ENCODE measurements at regions not wholly inside any gene's neighbourhood (a gene's known extent, or its start where the extent isn't known, plus 50 kb on each side); places are given as distances from the start of the nearest gene placed in this dataset.
"Not testable (repeated sequence)": the region's sequence is repeated elsewhere in the genome, so short reads cannot be mapped to it uniquely, and the experiment has no call there.

DNA sequence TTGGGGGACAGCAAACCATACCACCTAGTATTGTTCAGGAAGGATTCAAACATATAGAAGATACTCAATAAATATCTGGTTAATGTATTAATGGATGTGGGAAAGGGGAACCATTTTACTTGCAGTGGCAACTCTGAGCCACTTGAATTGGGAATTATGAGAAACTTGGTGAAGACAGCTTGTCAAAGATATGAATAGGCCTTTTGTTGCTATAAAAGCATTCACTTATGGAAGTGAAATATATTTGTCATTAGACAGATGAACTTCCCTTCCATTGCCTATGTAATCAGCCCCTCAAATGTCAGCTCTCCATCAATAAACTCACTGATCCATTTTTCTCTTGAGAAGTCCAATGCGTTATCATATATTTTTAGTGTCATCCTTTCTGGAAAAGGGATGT is 56.1 kb downstream of the GPR85 start:
- no peak for DNase-seq (ENCODE audit: low spot score)

DNA sequence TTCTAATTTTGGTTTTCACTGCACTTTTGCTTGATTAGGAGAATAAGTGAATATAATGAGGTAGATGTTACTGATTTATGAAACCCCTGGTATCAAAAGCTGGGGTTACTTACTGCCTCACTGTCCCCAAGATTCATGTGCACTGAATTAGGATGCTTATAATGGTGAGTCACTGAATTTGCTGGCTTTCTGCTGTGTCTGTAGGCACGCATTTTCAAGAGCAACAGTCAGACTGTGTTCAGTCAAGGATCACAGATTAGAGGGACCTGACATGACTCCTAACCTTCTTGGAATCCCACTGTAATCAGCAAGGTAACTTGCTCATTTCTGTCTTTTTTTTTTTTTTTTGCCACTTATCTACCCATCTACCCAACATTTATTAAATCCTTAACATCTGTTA is 59.7 kb downstream of the GPR85 start:
- DNase-seq (ENCODE audit: low spot score) = no peak

DNA sequence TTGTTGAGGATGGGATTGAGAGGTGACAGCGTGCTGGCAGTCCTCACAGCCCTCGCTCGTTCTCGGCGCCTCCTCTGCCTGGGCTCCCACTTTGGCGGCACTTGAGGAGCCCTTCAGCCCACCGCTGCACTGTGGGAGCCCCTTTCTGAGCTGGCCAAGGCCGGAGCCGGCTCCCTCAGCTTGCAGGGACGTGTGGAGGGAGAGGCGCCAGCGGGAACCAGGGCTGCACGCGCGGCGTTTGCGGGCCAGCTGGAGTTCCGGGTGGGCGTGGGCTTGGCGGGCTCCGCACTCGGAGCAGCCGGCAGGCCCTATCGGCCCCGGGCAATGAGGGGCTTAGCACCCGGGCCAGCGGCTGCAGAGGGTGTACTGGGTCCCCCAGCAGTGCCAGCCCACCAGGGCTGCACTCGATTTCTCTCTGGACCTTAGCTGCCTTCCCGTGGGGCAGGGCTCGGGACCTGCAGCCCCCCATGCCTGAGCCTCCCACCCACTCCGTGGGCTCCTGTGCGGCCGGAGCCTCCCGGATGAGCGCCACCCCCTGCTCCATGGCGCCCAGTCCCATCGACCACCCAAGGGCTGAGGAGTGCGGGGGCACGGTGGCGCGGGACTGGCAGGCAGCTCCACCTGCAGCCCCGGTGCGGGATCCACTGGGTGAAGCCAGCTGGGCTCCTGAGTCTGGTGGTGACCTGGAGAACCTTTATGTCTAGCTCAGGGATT is 69.3 kb downstream of the GPR85 start:
- DNase-seq (ENCODE audit: low spot score) = not testable (repeated sequence)

DNA sequence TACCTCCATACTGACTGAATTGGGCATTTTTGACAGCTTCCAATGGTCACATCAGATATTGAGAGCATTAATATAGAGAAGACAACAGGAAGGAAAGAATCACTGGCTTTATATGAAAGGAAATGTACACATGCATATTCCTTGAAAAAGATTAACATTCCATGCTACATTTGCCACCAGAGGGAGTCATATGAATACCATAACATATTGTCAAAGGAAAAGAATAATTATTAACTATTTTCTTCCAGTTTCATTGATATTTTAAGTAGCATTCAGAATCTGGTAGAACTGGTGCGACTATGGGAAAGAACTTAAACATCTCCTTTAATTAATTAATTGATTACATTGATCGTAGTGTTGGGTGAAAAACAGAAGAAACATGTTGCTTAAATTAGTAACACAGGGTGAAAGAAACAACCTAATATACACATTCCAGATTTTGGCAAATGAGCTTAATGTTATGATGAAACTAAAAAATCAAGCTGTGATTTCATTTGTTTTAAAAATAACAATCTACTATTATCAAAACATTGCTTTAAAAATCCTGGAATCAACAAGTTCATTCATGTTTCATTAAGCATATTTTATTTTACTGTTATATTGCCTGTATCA is 71.5 kb downstream of the GPR85 start:
- peak; percentile 16 for DNase-seq (ENCODE audit: low spot score)

DNA sequence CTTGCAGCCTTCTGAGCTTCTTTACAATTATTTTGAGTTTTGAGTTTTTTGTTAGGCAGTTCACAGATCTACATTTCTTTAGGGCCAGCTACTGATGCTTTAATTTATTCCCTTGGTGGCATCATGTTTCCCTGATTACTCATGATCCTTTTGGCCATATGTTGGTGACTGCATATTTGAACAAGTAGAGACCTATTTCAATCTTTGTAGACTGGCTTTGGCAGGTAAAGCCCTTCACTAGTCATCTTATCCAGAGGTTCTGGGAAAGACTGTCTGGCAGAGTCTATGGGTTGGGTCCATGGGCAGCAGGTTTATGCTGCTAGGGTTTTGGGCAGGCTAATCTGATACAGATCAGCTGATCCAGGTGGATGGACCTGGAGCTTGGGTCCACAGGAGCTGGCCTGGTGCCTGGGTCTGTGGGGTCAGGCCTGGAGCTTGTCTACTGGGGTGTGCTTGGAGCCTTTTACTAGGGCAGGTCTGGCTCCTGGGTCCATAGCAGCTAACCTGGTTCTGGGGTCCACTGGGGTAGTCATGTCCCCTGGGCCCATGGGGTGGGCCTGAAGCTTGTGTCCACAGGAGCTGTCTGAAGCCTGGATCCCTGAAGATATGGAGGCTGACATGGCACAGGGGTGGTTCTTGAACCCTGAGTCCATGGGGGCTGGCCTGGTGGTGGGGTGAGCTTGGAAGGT is 72.7 kb downstream of the GPR85 start:
- no peak for DNase-seq (ENCODE audit: low spot score)

DNA sequence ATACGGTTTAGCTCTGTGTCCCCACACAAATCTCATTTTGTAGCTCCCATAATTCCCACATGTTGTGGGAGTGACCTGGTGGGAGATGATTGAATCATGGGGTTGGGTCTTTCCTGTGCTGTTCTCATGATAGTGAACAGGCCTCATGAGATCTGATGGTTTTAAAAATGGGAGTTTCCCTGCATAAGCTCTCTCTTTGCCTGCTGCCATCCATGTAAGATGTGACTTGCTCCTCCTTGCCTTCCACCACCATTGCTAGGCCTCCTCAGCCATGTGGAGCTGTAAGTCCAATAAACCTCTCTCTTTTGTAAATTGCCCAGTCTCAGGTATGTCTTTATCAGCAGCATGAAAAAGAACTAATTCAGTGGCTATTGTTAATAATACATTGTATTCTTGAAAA is 73.8 kb downstream of the GPR85 start:
- not testable (repeated sequence) for DNase-seq (ENCODE audit: low spot score)

DNA sequence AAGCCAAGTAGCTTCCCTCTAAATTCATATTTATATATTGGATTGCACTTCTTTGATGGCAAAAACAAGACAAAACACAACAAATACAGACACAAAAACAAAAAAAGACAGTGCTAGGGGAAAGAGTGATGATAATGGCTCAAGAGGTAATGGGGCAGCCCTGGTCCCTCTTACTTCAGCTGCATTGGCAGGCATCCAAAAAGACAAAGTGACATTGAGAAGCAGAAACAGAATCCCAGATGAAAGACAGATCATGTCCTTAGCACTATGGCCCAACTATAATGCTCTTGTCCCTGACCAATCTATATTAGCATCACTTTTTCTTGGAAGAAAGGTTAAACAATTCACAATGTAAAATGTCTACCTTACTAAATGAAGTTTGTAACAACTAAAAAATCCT is 76.2 kb downstream of the GPR85 start:
- DNase-seq (ENCODE audit: low spot score) = no peak

DNA sequence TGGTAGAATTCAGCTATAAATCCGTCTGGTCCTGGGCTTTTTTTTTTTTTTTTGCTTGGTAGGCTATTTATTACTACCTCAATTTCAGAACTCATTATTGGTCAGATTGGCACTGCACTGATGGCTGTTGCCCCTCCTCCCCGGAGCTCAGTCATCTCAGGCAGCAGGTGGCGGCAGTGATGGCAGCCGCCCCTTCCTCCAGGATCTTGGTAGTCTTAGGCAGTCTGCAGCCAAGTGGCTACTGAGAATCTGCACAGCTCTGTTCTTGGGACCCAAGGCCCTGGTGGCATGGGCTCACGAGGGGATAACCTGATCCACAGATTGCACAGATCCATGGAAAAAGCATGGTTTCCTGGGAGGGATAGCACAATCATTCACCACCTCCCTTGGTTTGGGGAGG is 77.9 kb downstream of the GPR85 start:
- DNase-seq (ENCODE audit: low spot score) = no peak

DNA sequence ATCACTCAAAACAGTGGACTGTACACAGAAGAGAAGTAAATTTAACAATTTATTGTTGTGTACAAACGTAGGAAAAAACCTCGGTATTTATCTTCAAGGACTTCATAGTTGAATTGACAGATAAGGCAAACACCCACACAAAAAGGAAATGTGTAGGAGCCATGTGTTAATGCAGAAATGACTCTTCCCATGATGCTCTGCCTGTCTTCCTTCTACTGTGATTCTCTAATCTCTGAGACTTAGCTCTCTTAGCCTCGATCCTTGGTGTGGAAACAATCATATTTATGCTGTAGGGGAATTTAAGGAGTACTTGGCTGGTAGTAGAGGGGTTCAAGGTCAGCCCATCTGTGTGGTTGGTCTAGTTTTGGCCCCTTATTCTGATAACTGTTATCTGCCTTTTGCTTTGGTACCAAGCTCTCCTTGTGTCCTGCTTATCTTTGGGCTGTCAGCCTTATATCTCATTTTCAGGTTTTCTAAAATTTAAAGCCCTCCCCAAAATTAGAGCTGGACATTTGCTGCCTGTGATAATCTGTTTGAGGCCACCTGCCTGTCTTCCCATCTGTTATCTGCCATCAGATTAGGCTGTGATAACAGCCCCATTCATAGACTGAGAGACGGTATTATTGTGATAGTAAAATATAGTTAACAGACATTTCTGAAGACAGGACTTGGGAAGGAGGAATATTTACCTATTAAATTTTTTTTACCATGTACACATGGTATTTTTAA is 81.7 kb downstream of the GPR85 start:
- DNase-seq (ENCODE audit: low spot score) = no peak

DNA sequence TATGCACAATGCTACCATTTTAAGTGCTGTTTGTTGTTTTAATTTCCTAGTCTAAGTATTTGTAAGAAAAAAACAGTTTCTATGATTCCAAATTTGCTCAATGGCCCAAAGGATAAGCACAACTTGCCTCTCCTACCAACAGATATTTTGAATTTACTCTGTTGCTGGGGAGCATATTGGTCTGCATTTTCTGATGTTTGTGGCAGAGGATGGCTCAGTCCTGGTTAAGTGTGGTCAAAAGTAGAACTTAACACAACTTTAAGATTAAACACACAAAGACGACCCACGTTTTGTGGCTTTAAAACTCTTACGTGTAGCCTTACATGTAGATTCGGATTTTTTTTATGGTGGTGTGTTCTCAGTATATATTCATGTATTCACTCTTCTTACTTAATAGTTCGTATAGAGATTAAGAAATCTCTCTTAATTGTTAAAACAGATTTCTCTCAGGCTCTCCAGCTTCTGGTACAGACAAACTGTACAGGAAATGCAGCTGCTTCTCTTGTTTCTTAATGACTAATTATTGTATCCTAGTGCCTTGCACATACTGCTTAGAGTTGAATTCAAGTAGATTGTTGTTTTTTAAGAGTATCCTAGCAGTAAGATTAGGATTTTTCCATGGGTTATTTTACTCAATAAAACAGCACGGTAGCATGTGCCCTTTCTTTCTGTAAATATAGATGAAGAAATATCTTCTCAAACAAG is 86.2 kb downstream of the GPR85 start:
- DNase-seq (ENCODE audit: low spot score) = no peak

DNA sequence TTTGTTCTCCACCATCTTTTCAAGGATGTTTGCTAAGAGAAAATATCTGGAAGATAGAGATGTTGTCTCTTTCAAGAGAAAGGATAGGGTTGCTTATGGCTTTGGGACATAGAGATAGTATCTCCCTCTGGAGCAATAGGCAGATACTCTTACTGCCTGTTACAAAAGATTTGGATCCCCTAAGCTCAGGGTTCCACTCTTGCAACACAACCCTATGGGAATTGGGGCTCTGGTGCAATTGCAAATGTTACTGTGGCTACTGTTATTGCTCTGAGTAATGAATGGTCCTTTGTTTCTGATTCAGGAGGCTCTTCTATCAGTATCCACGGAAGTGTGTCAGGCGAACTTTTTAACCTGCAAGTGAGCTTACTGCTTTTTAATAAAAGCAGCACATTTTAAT is 88.8 kb downstream of the GPR85 start:
- no peak for DNase-seq (ENCODE audit: low spot score)

DNA sequence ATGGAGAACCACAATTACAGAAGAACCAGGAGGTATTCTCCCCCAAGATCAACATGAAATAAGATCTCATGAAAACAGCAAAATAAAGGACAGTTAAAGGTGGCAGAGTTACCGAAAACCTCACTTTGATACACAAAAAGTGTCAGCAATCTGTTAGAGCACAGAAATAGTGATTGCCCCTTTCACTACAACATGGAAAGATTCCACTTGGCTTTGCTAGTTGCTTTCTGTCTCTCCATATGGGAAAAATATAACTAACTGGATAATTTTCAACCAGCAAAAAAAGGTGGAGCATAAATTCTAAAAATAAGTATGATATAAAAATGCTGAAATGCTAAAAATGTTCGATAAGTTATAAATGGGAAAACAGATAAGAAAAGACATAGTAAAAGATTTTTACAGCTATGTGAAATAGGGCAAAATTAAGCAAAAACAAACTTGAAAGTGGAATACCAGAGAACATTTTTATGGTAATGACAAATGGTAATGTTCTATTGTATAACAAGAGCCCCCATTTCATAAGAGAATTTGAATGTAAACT is 90.2 kb downstream of the GPR85 start:
- DNase-seq (ENCODE audit: low spot score) = no peak

DNA sequence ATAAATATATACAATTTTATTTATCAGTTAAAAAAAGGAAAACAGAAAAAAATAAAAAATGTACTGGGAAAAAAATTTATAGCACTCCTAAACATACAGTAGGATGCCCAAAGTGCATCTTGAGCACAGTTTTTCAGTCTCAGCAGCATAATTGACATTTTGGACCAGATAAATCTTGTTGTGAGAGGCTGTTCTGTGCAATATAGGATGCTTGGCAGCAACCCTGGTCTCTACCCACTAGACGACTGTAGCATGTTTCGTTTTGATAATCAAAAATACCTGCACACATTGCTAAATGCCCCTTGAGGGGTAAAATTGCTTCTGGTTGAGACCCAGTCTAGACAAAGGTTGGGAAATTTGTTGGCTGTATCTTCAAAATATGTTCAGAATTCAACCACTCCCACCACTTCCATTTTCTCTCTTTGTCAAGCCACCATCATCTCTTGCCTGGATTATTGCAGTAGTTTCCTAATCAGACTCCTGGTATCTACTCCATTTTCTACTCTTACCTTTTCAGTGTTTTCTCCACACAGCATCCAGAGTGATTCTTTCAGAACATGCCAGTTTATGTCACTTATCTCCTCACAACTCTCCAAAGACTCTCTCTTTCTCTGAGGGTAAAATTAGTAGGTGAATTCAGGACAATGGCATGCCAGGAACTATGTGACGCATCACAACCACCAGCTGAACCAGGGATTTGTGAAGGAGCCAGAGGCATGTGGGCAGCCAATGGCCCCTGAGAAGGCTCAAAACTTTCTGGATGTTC is 91.4 kb downstream of the GPR85 start:
- DNase-seq (ENCODE audit: low spot score) = peak; percentile 87

DNA sequence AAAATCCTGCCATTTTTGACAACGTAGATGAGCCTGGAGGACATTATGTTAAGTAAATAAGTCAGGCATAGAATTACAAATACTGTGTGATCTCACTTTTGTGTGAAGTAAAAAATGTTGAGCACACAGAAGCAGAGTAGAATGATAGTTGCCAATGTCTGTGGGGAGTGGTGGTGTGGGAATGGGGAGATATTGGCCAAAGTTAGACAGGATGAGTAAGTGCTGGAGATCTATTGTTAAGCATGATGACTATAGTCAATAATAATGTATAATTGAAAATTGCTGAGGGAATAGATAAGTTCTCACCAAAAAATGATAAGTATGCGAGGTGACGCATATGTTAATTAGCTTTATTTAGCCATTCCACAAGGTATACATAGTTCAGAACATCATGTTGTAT is 92.0 kb downstream of the GPR85 start:
- peak; percentile 25 for DNase-seq (ENCODE audit: low spot score)

DNA sequence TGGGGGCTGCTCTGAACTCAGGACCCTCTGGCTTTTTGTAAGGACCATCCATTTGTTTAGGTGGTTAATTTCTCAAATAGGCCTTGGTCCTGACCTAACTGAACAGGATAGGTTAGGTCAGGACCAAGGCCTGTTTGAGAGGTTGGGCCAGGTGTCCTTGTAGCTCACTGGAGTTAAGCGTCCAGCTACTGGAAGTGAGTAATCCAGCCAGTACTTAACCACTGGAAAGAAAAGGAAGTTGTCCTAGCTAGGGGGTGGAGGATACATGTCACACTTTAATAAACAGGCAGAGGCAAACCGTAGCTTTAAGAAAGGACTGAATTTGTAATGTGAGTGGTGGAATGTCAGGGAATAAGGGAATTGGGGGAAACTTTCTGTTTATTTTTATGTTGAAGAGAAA is 96.0 kb downstream of the GPR85 start:
- peak; percentile 73 for DNase-seq (ENCODE audit: low spot score)

DNA sequence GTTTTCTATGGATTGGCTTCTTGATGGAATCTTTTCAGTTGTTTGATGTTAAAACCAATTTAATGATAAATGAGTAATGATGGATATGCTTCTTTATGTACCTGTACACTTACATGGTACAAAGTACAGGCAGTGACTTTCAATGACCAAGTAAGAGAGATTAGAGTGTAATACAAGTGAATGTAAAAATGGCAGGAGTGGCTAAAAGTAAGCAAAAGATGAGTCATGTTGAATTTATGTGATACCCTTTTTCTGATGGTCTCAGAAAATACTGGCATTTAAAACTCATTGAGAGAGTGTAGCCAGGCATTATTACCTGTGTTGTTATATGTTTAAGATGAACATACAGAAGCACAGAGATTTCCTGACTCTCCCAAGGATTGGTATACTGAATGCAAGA is 97.1 kb downstream of the GPR85 start:
- DNase-seq (ENCODE audit: low spot score) = peak; percentile 37

DNA sequence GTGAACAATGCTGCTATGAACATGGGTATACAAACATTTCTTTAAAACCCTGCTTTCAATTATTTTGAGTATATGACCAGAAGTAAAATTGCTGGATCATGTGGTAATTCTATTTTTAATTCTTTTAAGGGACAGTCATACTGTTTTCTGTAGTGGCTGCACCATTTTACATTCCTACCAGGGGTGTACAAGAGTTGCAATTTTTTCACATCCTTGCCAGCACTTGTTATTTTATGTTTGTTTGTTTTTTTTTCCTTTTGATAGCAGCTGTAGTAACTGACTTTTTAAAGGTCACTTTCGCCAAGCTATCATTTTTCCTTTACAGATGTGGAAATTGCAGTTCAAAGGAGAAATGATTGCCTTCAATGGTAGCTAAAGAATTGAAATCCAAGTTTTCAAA is 99.5 kb downstream of the GPR85 start:
- DNase-seq (ENCODE audit: low spot score) = no peak

DNA sequence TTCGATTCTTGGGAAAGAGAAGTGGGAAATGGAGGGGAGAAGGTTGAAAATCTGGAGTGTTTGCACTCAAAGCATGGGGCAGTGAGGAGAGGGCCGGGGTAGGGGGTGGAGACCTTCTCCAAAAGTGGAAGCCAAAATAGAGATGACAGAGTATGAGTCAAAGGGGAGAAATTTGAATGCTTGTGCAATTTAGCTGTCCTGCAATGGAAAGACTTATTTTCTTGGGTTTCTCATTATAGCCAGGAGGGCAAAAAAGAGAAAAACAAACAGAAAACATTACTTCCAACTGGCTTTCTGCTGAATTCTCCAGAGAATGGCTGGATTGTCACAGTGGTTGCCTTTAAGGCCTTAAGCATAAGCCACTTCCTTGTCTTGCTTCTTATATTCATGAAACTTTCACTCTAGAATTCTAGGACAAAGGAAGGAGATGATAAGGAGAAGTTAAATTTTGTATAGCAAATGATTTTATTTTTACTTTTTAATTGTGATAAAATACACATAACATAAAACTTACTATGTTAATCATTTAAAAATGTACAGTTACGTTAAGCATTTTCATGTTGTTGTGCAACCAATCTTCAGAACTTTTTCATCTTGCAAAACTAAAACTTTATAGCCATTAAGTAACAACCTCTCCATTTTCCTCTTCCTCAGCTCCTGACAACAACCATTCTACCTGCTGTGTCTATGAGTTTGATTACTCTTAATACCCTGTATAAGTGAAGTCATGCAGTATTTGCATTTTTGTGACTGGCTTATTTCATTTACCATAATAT is 100.2 kb downstream of the GPR85 start:
- DNase-seq (ENCODE audit: low spot score) = peak; percentile 30

DNA sequence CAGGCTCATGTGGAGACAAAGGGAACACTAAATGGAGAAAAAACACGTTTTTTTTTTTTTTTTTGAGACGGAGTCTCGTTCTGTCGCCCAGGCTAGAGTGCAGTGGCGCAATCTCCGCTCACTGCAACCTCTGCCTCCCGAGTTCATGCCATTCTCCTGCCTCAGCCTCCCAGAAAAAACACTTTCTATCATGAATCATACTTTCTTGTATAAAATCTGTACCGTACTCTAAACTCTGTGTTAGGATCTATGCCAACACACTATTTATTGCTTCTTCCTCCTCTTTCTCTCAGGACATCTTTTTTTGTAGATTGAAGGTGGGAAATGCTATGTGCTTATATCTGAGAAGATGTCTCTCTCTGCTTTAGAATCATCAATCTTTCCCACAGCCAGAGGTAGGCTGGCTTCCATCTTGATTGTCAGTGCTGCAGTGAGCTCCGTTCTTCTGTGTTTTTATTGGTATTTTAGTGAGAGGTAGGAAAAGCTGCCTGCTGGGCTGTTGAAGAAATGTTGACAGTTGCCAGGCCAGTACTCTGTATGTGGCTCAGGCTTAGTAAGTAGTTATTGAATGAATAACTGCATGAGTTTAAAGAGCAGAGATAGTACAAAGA is 101.1 kb downstream of the GPR85 start:
- DNase-seq (ENCODE audit: low spot score) = peak; percentile 41

Data from A172 (cell line).